Ascending aorta (tissue), 2 donors: ENCODE measurements at regions not wholly inside any gene's neighbourhood (a gene's known extent, or its start where the extent isn't known, plus 50 kb on each side); places are given as distances from the start of the nearest gene placed in this dataset.
"Not testable (repeated sequence)": the region's sequence is repeated elsewhere in the genome, so short reads cannot be mapped to it uniquely, and the experiment has no call there.

ENCODE experiments used
- DNase-seq, 2 donors: peaks; one replicate each; pipeline ENCODE4 v3.0.0-alpha.2; 2019; ENCODE audit warnings: low spot score in 2 of 2
- H3K27ac ChIP-seq, 2 donors: fragments of 200-600 bp; sonication (generic); one replicate each; pipeline ENCODE4 v1.5.1; 2016 to 2017; ENCODE audit warnings: mild to moderate bottlenecking in 1 of 2
- H3K27me3 ChIP-seq: fragments of 200-600 bp; sonication (generic); one replicate; pipeline ENCODE4 v1.5.1; 2017
- H3K36me3 ChIP-seq, 2 donors: fragments of 200-600 bp; sonication (generic); one replicate each; pipeline ENCODE4 v1.5.1; 2016
- H3K4me1 ChIP-seq, 2 donors: fragments of 200-600 bp; sonication (generic); one replicate each; pipeline ENCODE4 v1.5.1; 2016 to 2017; ENCODE audit warnings: mild to moderate bottlenecking in 1 of 2
- H3K4me3 ChIP-seq, 2 donors: fragments of 200-600 bp; sonication (generic); one replicate each; pipeline ENCODE4 v1.5.1; 2016 to 2017; ENCODE audit warnings: mild to moderate bottlenecking in 1 of 2
- H3K9me3 ChIP-seq, 2 donors: fragments of 200-600 bp; sonication (generic); one replicate each; pipeline ENCODE4 v1.5.1; 2016
- intact Hi-C: fragments of 100-400 bp; cut with DNase I; formaldehyde crosslinking; loops from one replicate; pipeline ENCODE4 v1.15.1; 2023
- TF ChIP-seq, protein P1 (sequence below), 3 experiments: fragments of 200-600 bp in 2 of 3; fragments of 450-650 bp in 1 of 3; sonication (generic) in 2 of 3; IDR thresholded peaks; one replicate each; pipeline ENCODE4 v1.5.1; 2016 to 2019; ENCODE audit warnings: antibody characterized with exemption in 3 of 3, mild to moderate bottlenecking in 1 of 3, moderate library complexity in 1 of 3

DNA sequence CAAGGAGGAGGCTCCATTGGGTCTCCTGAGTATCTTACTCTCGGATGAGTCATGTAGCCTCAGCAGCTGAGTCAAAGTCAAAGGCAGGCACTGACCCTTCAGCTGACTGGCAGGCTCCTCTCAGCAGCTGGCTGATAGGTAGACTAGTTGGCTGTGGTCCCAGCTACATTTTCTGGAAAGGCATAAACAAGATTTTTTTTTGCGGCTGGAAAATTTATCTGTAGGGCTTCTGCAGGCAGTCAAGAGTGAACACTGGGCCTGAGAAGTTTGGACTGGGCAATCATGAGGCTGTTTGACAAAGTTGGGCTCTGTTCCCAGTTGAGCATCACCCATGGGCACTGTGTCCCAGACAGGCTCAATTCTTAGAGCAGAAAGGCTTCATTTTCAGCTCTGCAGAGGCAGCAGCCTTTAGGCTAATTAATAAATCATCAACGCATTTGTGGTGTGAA, 796.2 kb downstream of the CCSER2 start:
- H3K9me3 ChIP-seq: no peaks in the 10 kb centered on the region
- no peaks in the 10 kb centered on the region for H3K4me1 ChIP-seq
- intact Hi-C loops: no loop called here
- H3K27ac ChIP-seq: no peak overlapping the region
- H3K27me3 ChIP-seq: no peaks in the 10 kb centered on the region
- H3K36me3 ChIP-seq: no peaks in the 10 kb centered on the region
- no peak for DNase-seq
- TF ChIP-seq, protein P1, sequence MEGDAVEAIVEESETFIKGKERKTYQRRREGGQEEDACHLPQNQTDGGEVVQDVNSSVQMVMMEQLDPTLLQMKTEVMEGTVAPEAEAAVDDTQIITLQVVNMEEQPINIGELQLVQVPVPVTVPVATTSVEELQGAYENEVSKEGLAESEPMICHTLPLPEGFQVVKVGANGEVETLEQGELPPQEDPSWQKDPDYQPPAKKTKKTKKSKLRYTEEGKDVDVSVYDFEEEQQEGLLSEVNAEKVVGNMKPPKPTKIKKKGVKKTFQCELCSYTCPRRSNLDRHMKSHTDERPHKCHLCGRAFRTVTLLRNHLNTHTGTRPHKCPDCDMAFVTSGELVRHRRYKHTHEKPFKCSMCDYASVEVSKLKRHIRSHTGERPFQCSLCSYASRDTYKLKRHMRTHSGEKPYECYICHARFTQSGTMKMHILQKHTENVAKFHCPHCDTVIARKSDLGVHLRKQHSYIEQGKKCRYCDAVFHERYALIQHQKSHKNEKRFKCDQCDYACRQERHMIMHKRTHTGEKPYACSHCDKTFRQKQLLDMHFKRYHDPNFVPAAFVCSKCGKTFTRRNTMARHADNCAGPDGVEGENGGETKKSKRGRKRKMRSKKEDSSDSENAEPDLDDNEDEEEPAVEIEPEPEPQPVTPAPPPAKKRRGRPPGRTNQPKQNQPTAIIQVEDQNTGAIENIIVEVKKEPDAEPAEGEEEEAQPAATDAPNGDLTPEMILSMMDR (IDR thresholded peaks at IDR 0.05): no peak
- no peak overlapping the region for H3K4me3 ChIP-seq

DNA sequence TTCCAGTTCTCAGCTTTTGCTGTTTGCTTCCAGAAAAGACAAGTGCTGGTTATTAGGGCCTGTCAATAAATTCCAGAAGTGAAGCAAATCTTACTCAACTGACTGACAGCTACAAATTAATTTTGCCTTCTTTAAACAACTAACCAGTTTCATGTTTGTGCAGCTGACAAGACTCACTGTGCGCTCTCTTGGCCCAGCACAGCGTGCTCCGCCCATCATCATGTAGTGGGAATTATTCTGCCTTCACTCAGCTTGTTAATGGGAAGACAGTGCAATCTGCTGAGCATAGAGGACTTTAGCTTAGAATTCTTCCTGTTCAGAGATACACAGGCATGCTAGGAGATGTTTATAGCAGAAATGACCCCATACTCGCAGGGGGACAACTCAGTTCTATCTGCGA, 808.9 kb downstream of the CCSER2 start:
- no peak for DNase-seq
- no peaks in the 10 kb centered on the region for H3K4me1 ChIP-seq
- intact Hi-C loops: no loop called here

DNA sequence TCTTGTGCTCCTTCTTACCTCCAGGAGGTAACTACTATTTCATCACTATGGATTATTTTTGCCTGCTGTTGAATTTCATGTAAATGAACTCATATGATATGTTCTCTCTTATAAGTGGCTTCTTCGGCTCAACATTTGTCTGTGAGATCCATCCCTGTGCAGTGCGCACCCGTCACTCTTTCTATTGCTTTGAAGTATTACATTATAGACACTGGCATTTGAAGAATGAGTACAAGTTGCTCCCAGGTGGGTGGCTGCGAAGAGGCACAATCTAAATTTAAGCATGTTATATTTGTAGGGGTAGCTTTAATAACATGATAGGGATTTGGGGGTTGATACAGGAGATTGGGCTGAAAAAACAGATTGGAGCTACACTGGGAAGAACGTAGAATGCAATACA, 809.7 kb downstream of the CCSER2 start:
- Histone ChIP-seq H3K27ac (no peak overlapping the region), H3K4me3 (no peak overlapping the region), H3K9me3 (no peaks in the 10 kb centered on the region), H3K4me1 (no peaks in the 10 kb centered on the region), H3K27me3 (no peaks in the 10 kb centered on the region), H3K36me3 (no peaks in the 10 kb centered on the region)
- intact Hi-C loops: no loop called here
- DNase-seq: no peak
- TF ChIP-seq, protein P1 (IDR thresholded peaks at IDR 0.05): no peak

More for the DNA sequence above, 808.9 kb downstream of the CCSER2 start:
- TF ChIP-seq, protein P1 (IDR thresholded peaks at IDR 0.05): no peak
- H3K27me3 ChIP-seq: no peaks in the 10 kb centered on the region
- no peaks in the 10 kb centered on the region for H3K9me3 ChIP-seq
- no peaks in the 10 kb centered on the region for H3K36me3 ChIP-seq
- no peak overlapping the region for H3K27ac ChIP-seq
- H3K4me3 ChIP-seq: no peak overlapping the region

- Histone ChIP-seq H3K4me1 (no peaks in the 10 kb centered on the region), H3K4me3 (no peak overlapping the region), H3K36me3 (no peaks in the 10 kb centered on the region), H3K27ac (no peak overlapping the region), H3K9me3 (no peaks in the 10 kb centered on the region), H3K27me3 (no peaks in the 10 kb centered on the region)
- intact Hi-C loops: no loop called here
- TF ChIP-seq, protein P1 (IDR thresholded peaks at IDR 0.05): no peak
- no peak for DNase-seq
Observed at GRCh38 chr10:85139124-85139523, 810.7 kb downstream of the CCSER2 start.

DNA sequence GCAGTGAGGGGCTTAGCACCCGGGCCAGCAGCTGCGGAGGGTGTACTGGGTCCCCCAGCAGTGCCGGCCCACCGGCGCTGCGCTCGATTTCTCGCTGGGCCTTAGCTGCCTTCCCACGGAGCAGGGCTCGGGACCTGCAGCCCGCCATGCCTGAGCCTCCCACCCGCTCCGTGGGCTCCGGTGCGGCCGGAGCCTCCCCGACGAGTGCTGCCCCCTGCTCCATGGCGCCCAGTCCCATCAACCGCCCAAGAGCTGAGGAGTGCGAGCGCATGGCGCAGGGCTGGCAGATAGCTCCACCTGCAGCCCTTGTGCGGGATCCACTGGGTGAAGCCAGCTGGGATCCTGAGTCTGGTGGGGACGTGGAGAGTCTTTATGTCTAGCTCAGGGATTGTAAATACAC, 813.1 kb downstream of the CCSER2 start:
- H3K36me3 ChIP-seq, H3K27me3 ChIP-seq, H3K4me1 ChIP-seq, intact Hi-C loops, H3K9me3 ChIP-seq, H3K27ac ChIP-seq, DNase-seq, H3K4me3 ChIP-seq: not testable (repeated sequence)

DNA sequence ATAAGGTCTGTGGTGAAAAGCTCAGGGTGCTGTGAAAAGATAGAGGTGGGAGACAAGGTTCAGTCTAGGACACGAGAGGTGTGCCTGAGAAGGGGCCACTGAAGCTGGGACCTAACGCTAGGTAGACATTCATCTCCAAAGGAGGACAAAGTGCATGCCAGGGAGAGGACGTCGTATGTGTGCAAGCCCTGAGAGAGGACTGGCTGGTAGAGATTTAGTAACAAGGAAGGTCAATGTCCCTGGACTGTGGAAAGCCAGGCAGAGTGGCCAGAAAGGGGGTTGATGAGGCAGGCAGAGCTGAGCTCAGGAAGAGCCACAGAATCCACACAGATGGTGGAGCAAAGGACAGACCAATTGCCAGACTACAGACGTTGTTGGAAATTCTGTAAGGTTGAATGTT, 817.6 kb downstream of the CCSER2 start:
- DNase-seq: no peak
- H3K9me3 ChIP-seq: no peaks in the 10 kb centered on the region
- H3K36me3 ChIP-seq: no peaks in the 10 kb centered on the region
- H3K27me3 ChIP-seq: no peaks in the 10 kb centered on the region
- H3K4me1 ChIP-seq: no peaks in the 10 kb centered on the region
- intact Hi-C loops: no loop called here
- H3K4me3 ChIP-seq: no peak overlapping the region
- TF ChIP-seq, protein P1 (IDR thresholded peaks at IDR 0.05): no peak
- H3K27ac ChIP-seq: no peak overlapping the region
